Renal pelvis (tissue), 1 donor: ENCODE measurements at regions not wholly inside any gene's neighbourhood (a gene's known extent, or its start where the extent isn't known, plus 50 kb on each side); places are given as distances from the start of the nearest gene placed in this dataset.
"Not testable (repeated sequence)": the region's sequence is repeated elsewhere in the genome, so short reads cannot be mapped to it uniquely, and the experiment has no call there.

ENCODE experiments used
- DNase-seq: peaks from one replicate; pipeline ENCODE4 v3.0.0-alpha.2; 2013

GRCh38 chr3:86794361-86795065 lies 196.4 kb downstream of the VGLL3 start:
- no peak for DNase-seq

- DNase-seq = no peak
Observed at GRCh38 chr3:86793786-86794185, 197.2 kb downstream of the VGLL3 start.

GRCh38 chr3:86792316-86792715 lies 198.6 kb downstream of the VGLL3 start:
- no peak for DNase-seq

GRCh38 chr3:86790884-86791549 lies 199.9 kb downstream of the VGLL3 start:
- DNase-seq = no peak

GRCh38 chr3:86788371-86788770 lies 202.6 kb downstream of the VGLL3 start:
- no peak for DNase-seq

GRCh38 chr3:86787091-86787490 lies 203.9 kb downstream of the VGLL3 start:
- no peak for DNase-seq

GRCh38 chr3:86785386-86785785 lies 205.6 kb downstream of the VGLL3 start:
- DNase-seq = no peak

GRCh38 chr3:86782866-86783265 lies 208.1 kb downstream of the VGLL3 start:
- DNase-seq = no peak

- no peak for DNase-seq
Observed at GRCh38 chr3:86782286-86782685, 208.7 kb downstream of the VGLL3 start.

- DNase-seq = peak; percentile 8
Observed at GRCh38 chr3:86774082-86774691, 216.8 kb downstream of the VGLL3 start.

GRCh38 chr3:86772699-86773098 lies 218.2 kb downstream of the VGLL3 start:
- DNase-seq = no peak

GRCh38 chr3:86771741-86772512 lies 219.0 kb downstream of the VGLL3 start:
- DNase-seq = no peak

- no peak for DNase-seq
Observed at GRCh38 chr3:86766331-86766730, 224.6 kb downstream of the VGLL3 start.

GRCh38 chr3:86757322-86758179 lies 233.4 kb downstream of the VGLL3 start:
- not testable (repeated sequence) for DNase-seq

GRCh38 chr3:86748015-86748414 lies 242.9 kb downstream of the VGLL3 start:
- DNase-seq = no peak

- no peak for DNase-seq
Observed at GRCh38 chr3:86744051-86744450, 246.9 kb downstream of the VGLL3 start.

- DNase-seq = no peak
Observed at GRCh38 chr3:86743233-86743632, 247.7 kb downstream of the VGLL3 start.

GRCh38 chr3:86740751-86741150 lies 250.2 kb downstream of the VGLL3 start:
- no peak for DNase-seq

GRCh38 chr3:86739244-86739643 lies 251.7 kb downstream of the VGLL3 start:
- DNase-seq = no peak

GRCh38 chr3:86738684-86739083 lies 252.3 kb downstream of the VGLL3 start:
- DNase-seq = no peak

- DNase-seq = no peak
Observed at GRCh38 chr3:86737517-86737916, 253.4 kb downstream of the VGLL3 start.

GRCh38 chr3:86733257-86733656 lies 257.7 kb downstream of the VGLL3 start:
- no peak for DNase-seq
